OCI-LY1 (cell line): ENCODE measurements at regions not wholly inside any gene's neighbourhood (a gene's known extent, or its start where the extent isn't known, plus 50 kb on each side); places are given as distances from the start of the nearest gene placed in this dataset.

Experiments
- H2AFZ ChIP-seq: fragments of 200-600 bp; sonication (generic), shearing (Covaris generic); 2 replicates; pipeline ENCODE4 v1.6.0; 2014; ENCODE audit warnings: antibody characterized with exemption, mild to moderate bottlenecking, low read length
- H3F3A ChIP-seq: fragments of 200-600 bp; sonication (generic), shearing (Covaris generic); 2 replicates; pipeline ENCODE4 v1.6.0; 2014; ENCODE audit warnings: mild to moderate bottlenecking, antibody characterized with exemption, low read length, moderate library complexity; ENCODE audit not compliant: insufficient read depth
- H3K27ac ChIP-seq: fragments of 200-600 bp; sonication (generic); 2 replicates; pipeline ENCODE4 v1.5.1; 2014; ENCODE audit warnings: low read length, mixed run types, mild to moderate bottlenecking, low read depth; ENCODE audit not compliant: poor library complexity, severe bottlenecking
- H3K27me3 ChIP-seq: fragments of 200-600 bp; sonication (generic); 2 replicates; pipeline ENCODE4 v1.6.0; 2014; ENCODE audit warnings: antibody characterized with exemption, mild to moderate bottlenecking, low read length, moderate library complexity; ENCODE audit not compliant: insufficient read depth
- H3K36me3 ChIP-seq: fragments of 200-600 bp; sonication (generic); 2 replicates; pipeline ENCODE4 v1.6.1; 2014; ENCODE audit warnings: mild to moderate bottlenecking, antibody characterized with exemption, low read length, moderate library complexity, mixed read lengths; ENCODE audit not compliant: insufficient read depth
- H3K4me1 ChIP-seq: fragments of 200-600 bp; sonication (generic); 2 replicates; pipeline ENCODE4 v1.5.1; 2014; ENCODE audit warnings: mild to moderate bottlenecking, low read length, moderate library complexity; ENCODE audit not compliant: insufficient read depth, severe bottlenecking
- H3K4me2 ChIP-seq: fragments of 200-600 bp; sonication (generic), shearing (Covaris generic); 2 replicates; pipeline ENCODE4 v1.6.1; 2014; ENCODE audit warnings: low read length
- H3K4me3 ChIP-seq: fragments of 200-600 bp; sonication (generic); 2 replicates; pipeline ENCODE4 v1.5.1; 2014; ENCODE audit warnings: low read length, low read depth, mild to moderate bottlenecking, mixed read lengths; ENCODE audit not compliant: poor library complexity, severe bottlenecking
- H3K79me2 ChIP-seq: fragments of 200-600 bp; shearing (Covaris generic); 2 replicates; pipeline ENCODE4 v1.6.1; 2016; ENCODE audit warnings: mixed run types, low read length, mixed read lengths; ENCODE audit not compliant: insufficient read depth
- H3K9ac ChIP-seq: fragments of 200-600 bp; sonication (generic), shearing (Covaris generic); 2 replicates; pipeline ENCODE4 v1.6.1; 2014; ENCODE audit warnings: mild to moderate bottlenecking, low read length, mixed read lengths
- H3K9me2 ChIP-seq: fragments of 200-600 bp; sonication (generic), shearing (Covaris generic); 2 replicates; pipeline ENCODE4 v1.6.1; 2014; ENCODE audit warnings: low read depth, mild to moderate bottlenecking, low read length, mixed read lengths
- H3K9me3 ChIP-seq: fragments of 200-600 bp; shearing (Covaris generic); 2 replicates; pipeline ENCODE4 v1.6.1; 2014; ENCODE audit warnings: low read length, mixed read lengths
- H4K20me1 ChIP-seq: fragments of 200-600 bp; sonication (generic), shearing (Covaris generic); 2 replicates; pipeline ENCODE4 v1.6.0; 2016; ENCODE audit warnings: mild to moderate bottlenecking, low read length; ENCODE audit not compliant: insufficient read depth
- EZH2 ChIP-seq: fragments of 200-600 bp; sonication (generic), shearing (Covaris generic); IDR thresholded peaks from 2 replicates; pipeline ENCODE4 v1.8.0; 2017; ENCODE audit warnings: borderline replicate concordance, mixed run types, mild to moderate bottlenecking, antibody characterized with exemption, low read length, moderate library complexity, mixed read lengths
- TF ChIP-seq, protein P1 (sequence below): fragments of 200-600 bp; sonication (generic), shearing (Covaris generic); IDR thresholded peaks from 2 replicates; pipeline ENCODE4 v1.5.1; 2017; ENCODE audit warnings: mild to moderate bottlenecking, antibody characterized with exemption, low read length, moderate library complexity, mixed read lengths

DNA sequence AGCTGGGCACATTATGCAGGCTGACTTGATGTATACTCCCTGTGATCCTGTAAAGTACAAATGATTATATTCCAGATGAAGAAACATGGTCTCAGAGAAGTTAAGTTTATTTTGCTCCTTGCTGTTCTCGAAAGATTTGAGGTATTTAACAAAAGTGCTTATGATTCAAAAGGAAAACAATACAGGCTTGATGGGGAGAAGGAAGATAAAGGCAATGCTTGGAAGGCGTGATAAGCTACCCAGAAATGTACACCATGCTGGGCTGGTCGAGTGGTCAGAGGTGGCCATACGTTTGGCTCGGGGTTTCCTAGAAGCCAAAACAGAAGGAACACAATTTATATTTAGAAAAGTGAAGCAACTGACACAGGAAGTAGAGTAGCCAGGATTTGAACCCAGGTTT, 201.0 kb downstream of the KTN1 start:
- H3K36me3 ChIP-seq, result no peaks in the 10 kb centered on the region
- no peak for TF ChIP-seq EZH2
- TF ChIP-seq, protein P1, sequence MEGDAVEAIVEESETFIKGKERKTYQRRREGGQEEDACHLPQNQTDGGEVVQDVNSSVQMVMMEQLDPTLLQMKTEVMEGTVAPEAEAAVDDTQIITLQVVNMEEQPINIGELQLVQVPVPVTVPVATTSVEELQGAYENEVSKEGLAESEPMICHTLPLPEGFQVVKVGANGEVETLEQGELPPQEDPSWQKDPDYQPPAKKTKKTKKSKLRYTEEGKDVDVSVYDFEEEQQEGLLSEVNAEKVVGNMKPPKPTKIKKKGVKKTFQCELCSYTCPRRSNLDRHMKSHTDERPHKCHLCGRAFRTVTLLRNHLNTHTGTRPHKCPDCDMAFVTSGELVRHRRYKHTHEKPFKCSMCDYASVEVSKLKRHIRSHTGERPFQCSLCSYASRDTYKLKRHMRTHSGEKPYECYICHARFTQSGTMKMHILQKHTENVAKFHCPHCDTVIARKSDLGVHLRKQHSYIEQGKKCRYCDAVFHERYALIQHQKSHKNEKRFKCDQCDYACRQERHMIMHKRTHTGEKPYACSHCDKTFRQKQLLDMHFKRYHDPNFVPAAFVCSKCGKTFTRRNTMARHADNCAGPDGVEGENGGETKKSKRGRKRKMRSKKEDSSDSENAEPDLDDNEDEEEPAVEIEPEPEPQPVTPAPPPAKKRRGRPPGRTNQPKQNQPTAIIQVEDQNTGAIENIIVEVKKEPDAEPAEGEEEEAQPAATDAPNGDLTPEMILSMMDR, result no peak
- no peaks in the 10 kb centered on the region for H3F3A ChIP-seq
- H4K20me1 ChIP-seq, result no peaks in the 10 kb centered on the region
- no peaks in the 10 kb centered on the region for H3K9me2 ChIP-seq
- H3K4me3 ChIP-seq, result no peak overlapping the region
- H3K9ac ChIP-seq, result no peak overlapping the region
- no peak overlapping the region for H3K4me2 ChIP-seq
- no peak overlapping the region for H3K27ac ChIP-seq
- H3K4me1 ChIP-seq, result no peaks in the 10 kb centered on the region
- H2AFZ ChIP-seq, result no peak overlapping the region
- no peaks in the 10 kb centered on the region for H3K79me2 ChIP-seq
- no peaks in the 10 kb centered on the region for H3K27me3 ChIP-seq
- H3K9me3 ChIP-seq, result no peaks in the 10 kb centered on the region

DNA sequence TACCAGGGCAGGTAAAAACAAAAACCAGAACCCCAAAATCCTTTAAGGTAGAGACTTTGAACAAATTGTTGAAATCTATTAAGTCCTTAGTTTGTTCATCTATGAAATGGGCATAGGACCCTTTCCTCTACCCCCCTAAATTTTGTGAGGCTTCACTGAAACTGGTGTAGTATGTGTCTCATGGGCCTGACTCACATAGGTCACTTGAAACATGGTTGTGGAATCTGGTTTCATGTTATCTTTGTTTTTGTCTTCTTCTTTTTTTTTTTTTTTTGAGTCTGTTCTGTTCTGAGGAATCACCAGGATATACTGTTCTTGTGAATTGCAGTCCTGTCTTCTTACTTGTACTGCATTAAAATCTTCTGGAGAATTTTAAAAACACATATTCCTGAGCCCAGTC, 202.2 kb downstream of the KTN1 start:
- no peak overlapping the region for H2AFZ ChIP-seq
- H3K36me3 ChIP-seq, result no peaks in the 10 kb centered on the region
- H3K27me3 ChIP-seq, result no peaks in the 10 kb centered on the region
- H3K27ac ChIP-seq, result no peak overlapping the region
- no peaks in the 10 kb centered on the region for H3F3A ChIP-seq
- H3K4me2 ChIP-seq, result no peak overlapping the region
- H3K9me2 ChIP-seq, result no peaks in the 10 kb centered on the region
- no peaks in the 10 kb centered on the region for H4K20me1 ChIP-seq
- no peaks in the 10 kb centered on the region for H3K79me2 ChIP-seq
- no peak overlapping the region for H3K4me3 ChIP-seq
- no peak overlapping the region for H3K9ac ChIP-seq
- TF ChIP-seq, protein P1, result no peak
- TF ChIP-seq EZH2, result no peak
- no peaks in the 10 kb centered on the region for H3K4me1 ChIP-seq
- no peaks in the 10 kb centered on the region for H3K9me3 ChIP-seq

DNA sequence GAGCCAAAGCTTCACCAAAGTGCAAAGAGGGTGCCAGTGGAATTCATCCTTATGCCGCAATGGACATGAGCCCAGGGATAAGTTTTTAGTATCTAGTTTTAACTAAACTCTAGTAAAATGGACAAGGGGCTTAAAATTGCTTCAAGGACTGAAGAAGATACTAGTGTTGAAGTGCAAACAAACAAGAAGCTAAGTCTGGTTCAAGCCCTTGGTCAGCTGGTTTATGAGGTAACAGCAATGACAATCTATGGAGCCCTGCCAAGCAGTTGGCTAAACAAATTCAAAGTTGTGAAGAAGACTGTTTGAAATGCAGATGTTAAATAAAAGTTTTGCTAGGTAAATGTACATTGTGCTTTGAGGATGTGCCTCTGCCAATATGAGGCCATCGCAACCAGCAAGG, 209.4 kb downstream of the KTN1 start:
- no peaks in the 10 kb centered on the region for H3K36me3 ChIP-seq
- no peaks in the 10 kb centered on the region for H3K4me1 ChIP-seq
- H3K9ac ChIP-seq, result no peak overlapping the region
- no peak overlapping the region for H2AFZ ChIP-seq
- H3F3A ChIP-seq, result no peaks in the 10 kb centered on the region
- no peaks in the 10 kb centered on the region for H3K9me2 ChIP-seq
- no peak for TF ChIP-seq EZH2
- TF ChIP-seq, protein P1, result no peak
- H3K79me2 ChIP-seq, result no peaks in the 10 kb centered on the region
- no peak overlapping the region for H3K4me2 ChIP-seq
- H3K27ac ChIP-seq, result no peak overlapping the region
- peaks cover 4% of the 10 kb centered on the region for H3K27me3 ChIP-seq
- H3K9me3 ChIP-seq, result no peaks in the 10 kb centered on the region
- H3K4me3 ChIP-seq, result no peak overlapping the region
- no peaks in the 10 kb centered on the region for H4K20me1 ChIP-seq
